HFFc6 (cell line): ENCODE measurements at regions not wholly inside any gene's neighbourhood (a gene's known extent, or its start where the extent isn't known, plus 50 kb on each side); places are given as distances from the start of the nearest gene placed in this dataset.

Experiments used
- DNase-seq: peaks from one replicate; pipeline ENCODE4 v3.0.0-alpha.2; 2018
- H3K27ac Mint-ChIP-seq: 2 replicates; pipeline ENCODE4 v1.8.0; 2020; ENCODE audit warnings: mild to moderate bottlenecking, mixed read lengths
- H3K27me3 Mint-ChIP-seq: 2 replicates; pipeline ENCODE4 v1.8.0; 2021; ENCODE audit warnings: mild to moderate bottlenecking, moderate library complexity, mixed read lengths; ENCODE audit not compliant: insufficient read depth
- H3K36me3 Mint-ChIP-seq: 2 replicates; pipeline ENCODE4 v1.8.0; 2021; ENCODE audit warnings: low read depth, mixed read lengths
- H3K4me1 Mint-ChIP-seq: 2 replicates; pipeline ENCODE4 v1.8.0; 2020; ENCODE audit warnings: low read depth, mixed read lengths
- H3K4me3 Mint-ChIP-seq: 2 replicates; pipeline ENCODE4 v1.8.0; 2020; ENCODE audit warnings: mild to moderate bottlenecking, moderate library complexity, mixed read lengths
- H3K9me3 Mint-ChIP-seq: 2 replicates; pipeline ENCODE4 v1.8.0; 2020; ENCODE audit warnings: mild to moderate bottlenecking, mixed read lengths
- TF ChIP-seq, protein P1 (sequence below): fragments of 200-600 bp; sonication (generic); IDR thresholded peaks from 2 replicates; pipeline ENCODE4 v1.5.0; 2021; ENCODE audit warnings: antibody characterized with exemption, mild to moderate bottlenecking

DNA sequence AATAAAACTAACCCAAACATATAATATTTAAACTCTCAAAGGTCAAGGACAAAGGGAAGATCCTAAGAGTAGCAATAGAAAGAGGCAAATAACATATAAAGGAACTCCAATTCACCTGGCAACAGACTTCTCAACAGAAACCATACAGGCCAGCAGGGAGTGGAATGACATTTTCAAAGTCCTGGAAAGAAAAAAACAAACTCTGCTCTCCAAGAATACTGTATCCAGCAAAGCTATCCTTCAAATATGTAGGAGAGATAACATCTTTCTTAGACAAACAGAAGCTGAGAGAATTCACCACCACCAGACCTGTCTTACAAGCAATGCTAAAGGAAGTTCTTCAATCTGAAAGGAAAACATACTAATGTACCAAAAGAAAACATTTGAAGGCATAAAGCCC lies 51.5 kb upstream of the TMEM158 start:
- Mint-ChIP-seq H3K27me3 (peaks cover 3% of the 10 kb centered on the region), H3K4me1 (peaks cover 28% of the 10 kb centered on the region), H3K4me3 (no peak overlapping the region), H3K27ac (no peak overlapping the region), H3K9me3 (peaks cover 28% of the 10 kb centered on the region), H3K36me3 (peaks cover 7% of the 10 kb centered on the region; the same call in 1 of the 2 replicates)
- TF ChIP-seq, protein P1, sequence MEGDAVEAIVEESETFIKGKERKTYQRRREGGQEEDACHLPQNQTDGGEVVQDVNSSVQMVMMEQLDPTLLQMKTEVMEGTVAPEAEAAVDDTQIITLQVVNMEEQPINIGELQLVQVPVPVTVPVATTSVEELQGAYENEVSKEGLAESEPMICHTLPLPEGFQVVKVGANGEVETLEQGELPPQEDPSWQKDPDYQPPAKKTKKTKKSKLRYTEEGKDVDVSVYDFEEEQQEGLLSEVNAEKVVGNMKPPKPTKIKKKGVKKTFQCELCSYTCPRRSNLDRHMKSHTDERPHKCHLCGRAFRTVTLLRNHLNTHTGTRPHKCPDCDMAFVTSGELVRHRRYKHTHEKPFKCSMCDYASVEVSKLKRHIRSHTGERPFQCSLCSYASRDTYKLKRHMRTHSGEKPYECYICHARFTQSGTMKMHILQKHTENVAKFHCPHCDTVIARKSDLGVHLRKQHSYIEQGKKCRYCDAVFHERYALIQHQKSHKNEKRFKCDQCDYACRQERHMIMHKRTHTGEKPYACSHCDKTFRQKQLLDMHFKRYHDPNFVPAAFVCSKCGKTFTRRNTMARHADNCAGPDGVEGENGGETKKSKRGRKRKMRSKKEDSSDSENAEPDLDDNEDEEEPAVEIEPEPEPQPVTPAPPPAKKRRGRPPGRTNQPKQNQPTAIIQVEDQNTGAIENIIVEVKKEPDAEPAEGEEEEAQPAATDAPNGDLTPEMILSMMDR, result no peak
- DNase-seq, result no peak

DNA sequence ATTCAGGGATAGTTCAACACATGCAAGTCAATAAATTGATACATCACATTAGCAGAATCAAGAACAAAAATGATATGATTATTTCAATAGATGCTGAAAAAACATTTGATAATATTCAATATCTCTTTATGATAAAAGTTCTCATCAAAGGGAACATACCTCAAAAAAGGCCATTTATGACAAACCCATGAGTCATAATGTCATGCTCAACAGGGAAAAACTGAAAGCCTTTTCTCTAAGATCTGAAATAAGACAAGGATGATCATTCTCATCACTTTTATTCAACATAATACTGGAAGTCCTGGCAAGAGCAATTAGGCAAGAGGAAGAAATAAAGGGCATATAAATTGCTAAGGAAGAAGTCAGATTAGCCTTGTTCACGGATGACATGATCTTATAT lies 54.1 kb upstream of the TMEM158 start:
- Mint-ChIP-seq H3K9me3 (peaks cover 28% of the 10 kb centered on the region), H3K36me3 (peaks cover 7% of the 10 kb centered on the region; the same call in 1 of the 2 replicates)

DNA sequence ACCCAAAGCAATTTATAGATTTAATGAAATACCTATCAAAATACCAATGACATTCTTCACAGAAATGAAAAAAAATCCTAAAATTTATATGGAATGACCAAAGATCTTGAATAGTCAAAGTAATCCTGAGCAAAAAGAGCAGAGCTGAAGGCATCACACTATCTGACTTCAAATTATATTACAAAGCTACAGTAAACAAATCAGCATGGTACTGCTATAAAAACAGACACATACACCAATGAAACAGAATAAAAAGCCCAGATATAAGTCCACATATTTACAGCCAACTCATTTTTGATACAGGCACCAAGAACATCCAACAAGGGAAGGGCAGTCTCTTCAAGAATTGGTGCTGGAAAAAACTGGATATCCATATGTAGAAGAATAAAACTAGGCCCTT lies 54.9 kb upstream of the TMEM158 start:
- H3K4me1 Mint-ChIP-seq, result peaks cover 10% of the 10 kb centered on the region
- TF ChIP-seq, protein P1, result no peak
- H3K9me3 Mint-ChIP-seq, result peaks cover 28% of the 10 kb centered on the region
- DNase-seq, result no peak
- H3K36me3 Mint-ChIP-seq, result peaks cover 7% of the 10 kb centered on the region; the same call in 1 of the 2 replicates
- no peak overlapping the region for H3K27ac Mint-ChIP-seq
- H3K4me3 Mint-ChIP-seq, result no peak overlapping the region
- peaks cover 11% of the 10 kb centered on the region; the same call in 1 of the 2 replicates for H3K27me3 Mint-ChIP-seq

More for the DNA sequence above, 54.1 kb upstream of the TMEM158 start:
- no peak overlapping the region for H3K27ac Mint-ChIP-seq
- H3K4me1 Mint-ChIP-seq, result peaks cover 10% of the 10 kb centered on the region
- TF ChIP-seq, protein P1, result no peak
- no peak overlapping the region for H3K4me3 Mint-ChIP-seq
- peaks cover 10% of the 10 kb centered on the region for H3K27me3 Mint-ChIP-seq
- no peak for DNase-seq

DNA sequence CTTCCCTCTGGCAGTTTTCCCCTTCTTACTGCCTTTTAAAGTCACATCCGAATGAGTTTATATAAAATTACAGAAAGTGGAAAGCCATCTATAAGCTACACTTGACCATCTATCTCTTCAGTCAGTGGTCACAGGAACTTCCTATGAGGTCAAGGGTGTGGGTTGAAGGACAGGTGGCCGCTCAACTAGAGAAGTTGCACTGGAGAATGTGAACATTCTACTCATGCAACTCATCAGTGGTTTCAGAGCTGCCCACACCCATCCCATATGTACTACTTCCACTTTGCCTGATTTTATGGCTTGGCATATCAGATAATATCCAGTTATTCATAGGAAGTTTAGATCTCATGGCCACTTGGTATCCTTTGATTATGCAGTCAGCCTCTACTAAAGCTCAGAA lies 57.4 kb upstream of the TMEM158 start:
- peaks cover 13% of the 10 kb centered on the region; the same call in 1 of the 2 replicates for H3K36me3 Mint-ChIP-seq
- peaks cover 10% of the 10 kb centered on the region for H3K4me1 Mint-ChIP-seq
- no peak overlapping the region for H3K27ac Mint-ChIP-seq
- TF ChIP-seq, protein P1, result no peak
- DNase-seq, result no peak
- H3K9me3 Mint-ChIP-seq, result peaks cover 19% of the 10 kb centered on the region; the same call in 1 of the 2 replicates
- H3K4me3 Mint-ChIP-seq, result no peak overlapping the region
- peaks cover 24% of the 10 kb centered on the region for H3K27me3 Mint-ChIP-seq

DNA sequence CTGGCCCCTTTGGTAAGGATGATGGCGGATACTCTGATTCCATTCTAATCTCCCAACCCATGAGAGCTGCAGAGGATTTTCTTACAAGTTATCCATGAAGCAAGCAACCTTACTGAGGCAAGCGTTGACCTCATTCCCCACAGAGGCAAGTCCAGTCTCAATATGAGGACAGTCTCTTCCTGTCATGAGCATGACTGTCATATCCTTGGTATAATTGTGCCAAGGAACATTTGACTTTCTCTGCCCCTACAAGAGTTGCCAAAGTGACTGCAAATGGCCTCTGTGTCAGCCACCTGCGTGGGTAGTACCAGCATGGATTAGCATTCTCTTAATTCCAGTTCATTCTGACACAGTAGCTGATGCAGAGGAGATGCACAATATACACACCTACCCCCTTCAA lies 71.2 kb upstream of the TMEM158 start:
- Mint-ChIP-seq H3K27ac (no peak overlapping the region), H3K27me3 (peaks cover 31% of the 10 kb centered on the region), H3K4me1 (no peaks in the 10 kb centered on the region), H3K4me3 (no peak overlapping the region), H3K9me3 (peaks cover 15% of the 10 kb centered on the region), H3K36me3 (peaks cover 6% of the 10 kb centered on the region; the same call in 1 of the 2 replicates)
- TF ChIP-seq, protein P1, result no peak
- DNase-seq, result no peak

DNA sequence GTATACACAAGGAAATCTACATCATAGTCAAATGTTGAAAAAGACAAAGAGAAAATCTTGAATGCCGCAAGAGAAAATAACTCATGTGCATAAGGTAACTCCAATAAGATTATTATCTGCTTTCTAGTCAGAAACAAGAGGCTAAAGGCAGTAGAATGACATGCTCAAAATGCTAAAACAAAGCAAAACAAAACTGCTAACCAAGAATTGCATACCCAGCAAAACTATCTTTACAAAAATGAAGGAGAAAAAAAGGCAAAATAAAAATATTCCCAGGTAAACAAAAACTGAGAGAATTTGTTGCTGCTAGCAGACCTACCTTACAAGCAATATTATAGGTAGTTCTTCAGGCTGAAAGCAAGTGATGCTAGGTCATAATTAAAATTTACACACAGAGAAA lies 76.4 kb upstream of the TMEM158 start:
- peaks cover 12% of the 10 kb centered on the region for H3K27me3 Mint-ChIP-seq
- peaks cover 12% of the 10 kb centered on the region; the same call in 1 of the 2 replicates for H3K36me3 Mint-ChIP-seq
- H3K9me3 Mint-ChIP-seq, result peaks cover 25% of the 10 kb centered on the region
- no peak for DNase-seq
- no peak overlapping the region for H3K4me3 Mint-ChIP-seq
- no peak overlapping the region for H3K27ac Mint-ChIP-seq
- no peaks in the 10 kb centered on the region for H3K4me1 Mint-ChIP-seq
- TF ChIP-seq, protein P1, result no peak
